Adrenal gland (tissue), 5 donors: ENCODE measurements at regions not wholly inside any gene's neighbourhood (a gene's known extent, or its start where the extent isn't known, plus 50 kb on each side); places are given as distances from the start of the nearest gene placed in this dataset.

ENCODE experiments used
- POLR2A ChIP-seq, 2 donors: fragments of 450-650 bp; IDR thresholded peaks; one replicate each; pipeline ENCODE4 v1.6.1; 2017; ENCODE audit warnings: antibody characterized with exemption in 2 of 2, mild to moderate bottlenecking in 2 of 2, moderate library complexity in 1 of 2
- TF ChIP-seq, protein P1 (sequence below), 6 experiments: fragments of 450-650 bp in 4 of 6; fragments of 200-600 bp in 2 of 6; sonication (generic) in 1 of 6; IDR thresholded peaks; 1 replicate in 5 of 6; 2 replicates in 1 of 6; pipeline versions ENCODE4 v1.5.1 to v1.8.0; 2016 to 2021; ENCODE audit warnings: antibody characterized with exemption in 6 of 6, mild to moderate bottlenecking in 2 of 6, moderate library complexity in 1 of 6
- donor health status: DM: no; HTN: no; CAD: no.

DNA sequence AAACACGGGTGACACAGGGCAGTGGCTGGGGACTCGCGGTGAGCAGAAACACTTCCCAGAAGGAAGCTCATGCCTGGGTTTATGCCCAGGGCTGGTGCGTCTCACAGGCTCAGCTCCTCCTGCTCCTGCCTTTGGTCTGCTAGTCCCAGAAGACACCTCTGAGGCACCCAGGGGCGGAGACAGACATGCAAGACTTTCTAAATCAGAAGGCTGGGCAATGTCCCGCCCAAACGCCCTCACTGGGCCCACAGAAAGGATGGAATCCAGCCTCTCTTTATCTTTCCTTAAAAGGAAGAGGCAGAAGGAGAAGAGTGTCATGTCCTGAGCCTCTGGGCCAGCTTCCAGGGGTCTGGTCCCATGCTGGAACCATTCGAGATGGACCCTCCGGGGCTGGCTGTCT, 197.7 kb upstream of the RPL38 start:
- TF ChIP-seq, protein P1, sequence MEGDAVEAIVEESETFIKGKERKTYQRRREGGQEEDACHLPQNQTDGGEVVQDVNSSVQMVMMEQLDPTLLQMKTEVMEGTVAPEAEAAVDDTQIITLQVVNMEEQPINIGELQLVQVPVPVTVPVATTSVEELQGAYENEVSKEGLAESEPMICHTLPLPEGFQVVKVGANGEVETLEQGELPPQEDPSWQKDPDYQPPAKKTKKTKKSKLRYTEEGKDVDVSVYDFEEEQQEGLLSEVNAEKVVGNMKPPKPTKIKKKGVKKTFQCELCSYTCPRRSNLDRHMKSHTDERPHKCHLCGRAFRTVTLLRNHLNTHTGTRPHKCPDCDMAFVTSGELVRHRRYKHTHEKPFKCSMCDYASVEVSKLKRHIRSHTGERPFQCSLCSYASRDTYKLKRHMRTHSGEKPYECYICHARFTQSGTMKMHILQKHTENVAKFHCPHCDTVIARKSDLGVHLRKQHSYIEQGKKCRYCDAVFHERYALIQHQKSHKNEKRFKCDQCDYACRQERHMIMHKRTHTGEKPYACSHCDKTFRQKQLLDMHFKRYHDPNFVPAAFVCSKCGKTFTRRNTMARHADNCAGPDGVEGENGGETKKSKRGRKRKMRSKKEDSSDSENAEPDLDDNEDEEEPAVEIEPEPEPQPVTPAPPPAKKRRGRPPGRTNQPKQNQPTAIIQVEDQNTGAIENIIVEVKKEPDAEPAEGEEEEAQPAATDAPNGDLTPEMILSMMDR (IDR thresholded peaks at IDR 0.05): no peak
- no peak for TF ChIP-seq POLR2A (IDR thresholded peaks at IDR 0.05)
